ENCODE measurements at regions not wholly inside any gene's neighbourhood (a gene's known extent, or its start where the extent isn't known, plus 50 kb on each side); places are given as distances from the start of the nearest gene placed in this dataset.
A peak's percentile ranks its signal among the peaks of the same experiment; 100 is the strongest.
"Not testable (repeated sequence)": the region's sequence is repeated elsewhere in the genome, so short reads cannot be mapped to it uniquely, and the experiment has no call there.

DNA sequence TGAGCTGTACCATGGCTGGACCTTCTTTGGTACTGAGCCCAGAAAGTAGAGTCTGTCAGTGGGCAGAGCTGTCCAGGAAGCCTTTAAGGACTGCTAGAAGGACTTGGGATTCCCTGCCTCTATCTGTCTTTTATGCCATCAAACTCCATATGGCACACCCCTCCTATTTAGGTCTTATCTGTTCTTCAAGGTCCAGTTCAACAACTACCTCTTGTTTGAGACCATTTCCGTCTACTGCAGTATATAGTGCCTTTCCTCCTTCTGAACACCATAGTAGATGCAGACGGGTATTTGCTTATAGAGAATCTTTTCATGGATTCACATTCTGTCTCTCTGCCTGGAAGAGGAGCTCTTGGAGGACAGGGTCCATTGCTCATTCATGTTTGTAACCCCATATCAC lies 146.1 kb upstream of the IL1RAPL2 start:
- Histone ChIP-seq H3K36me3 (no peaks in the 10 kb centered on the region), H3K9me3 (no peaks in the 10 kb centered on the region), H3K27me3 (no peaks in the 10 kb centered on the region), H3K4me3 (no peak overlapping the region)
- DNase-seq: no peak

DNA sequence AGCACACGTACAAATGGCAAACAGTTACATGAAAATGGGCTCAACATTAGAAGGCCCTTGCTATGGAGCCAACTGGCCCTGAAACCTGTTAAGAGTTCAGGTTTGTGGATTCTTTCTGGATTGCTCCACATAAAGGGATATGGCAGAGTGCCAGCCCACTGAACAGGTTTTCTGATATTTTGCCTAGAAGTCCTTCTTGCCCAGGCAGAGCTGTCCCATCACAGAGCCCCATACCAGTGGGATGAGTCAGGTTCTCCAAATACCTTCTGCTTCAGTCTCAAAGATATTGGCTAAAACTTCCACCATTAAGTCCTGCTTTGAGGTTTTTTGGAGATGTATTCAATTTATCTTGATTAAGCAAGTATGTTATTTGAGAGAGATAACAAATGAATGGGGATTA lies 146.8 kb upstream of the IL1RAPL2 start:
- DNase-seq: peak; percentile 1

GRCh38 chrX:104411800-104412199 lies 154.2 kb upstream of the IL1RAPL2 start:
- Histone ChIP-seq H3K27me3 (no peaks in the 10 kb centered on the region), H3K4me3 (no peak overlapping the region), H3K36me3 (no peaks in the 10 kb centered on the region), H3K9me3 (no peaks in the 10 kb centered on the region)
- no peak for DNase-seq

More for the DNA sequence above, 146.8 kb upstream of the IL1RAPL2 start:
- no peaks in the 10 kb centered on the region for H3K36me3 ChIP-seq
- H3K27me3 ChIP-seq: no peaks in the 10 kb centered on the region
- H3K4me3 ChIP-seq: no peak overlapping the region
- H3K9me3 ChIP-seq: no peaks in the 10 kb centered on the region

DNA sequence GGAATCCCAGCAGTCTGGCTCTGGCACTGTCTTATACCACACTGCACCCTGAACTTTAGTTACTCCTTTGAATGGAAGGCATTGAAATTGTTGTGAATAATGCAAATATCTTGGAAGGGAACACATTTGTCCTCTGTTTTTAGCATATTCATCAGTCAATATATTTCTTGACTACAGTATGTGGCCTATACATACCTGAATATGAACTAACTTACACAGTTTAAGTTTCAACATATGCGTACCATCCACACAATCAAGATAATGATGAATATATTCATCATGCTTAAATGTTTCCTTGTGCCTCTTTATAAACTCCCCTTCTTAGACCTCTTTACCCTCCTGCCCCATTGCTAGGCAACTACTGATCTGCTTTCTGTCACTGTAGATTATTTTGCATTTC lies 145.7 kb upstream of the ESX1 start:
- Histone ChIP-seq H3K36me3 (no peaks in the 10 kb centered on the region), H3K9me3 (no peaks in the 10 kb centered on the region), H3K4me3 (no peak overlapping the region), H3K27me3 (no peaks in the 10 kb centered on the region)
- no peak for DNase-seq

GRCh38 chrX:104392350-104392749 lies 137.6 kb upstream of the ESX1 start:
- H3K36me3 ChIP-seq: no peaks in the 10 kb centered on the region
- H3K9me3 ChIP-seq: no peaks in the 10 kb centered on the region

DNA sequence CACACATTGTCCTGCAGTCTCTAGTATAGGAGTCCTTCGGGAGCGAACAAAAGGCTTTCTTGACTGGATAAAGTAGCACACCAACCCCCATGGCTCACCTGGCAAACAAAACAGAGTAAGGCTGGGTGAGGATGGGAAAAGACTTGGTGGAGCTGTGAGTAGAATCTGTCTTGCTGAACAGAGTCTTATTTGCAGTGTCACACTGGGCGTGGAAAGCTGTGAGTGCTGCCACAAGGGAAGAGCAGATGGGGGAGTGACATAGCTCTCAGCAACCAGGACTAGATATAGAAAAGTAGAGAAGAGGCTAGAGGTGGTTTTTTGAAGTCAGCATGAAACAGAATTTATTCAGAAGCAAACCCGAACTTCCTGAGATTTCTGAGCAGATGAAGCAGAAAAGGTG lies 137.2 kb upstream of the ESX1 start:
- H3K36me3 ChIP-seq: no peaks in the 10 kb centered on the region
- H3K4me3 ChIP-seq: no peak overlapping the region
- H3K27me3 ChIP-seq: no peaks in the 10 kb centered on the region
- no peak for DNase-seq
- no peaks in the 10 kb centered on the region for H3K9me3 ChIP-seq

More at GRCh38 chrX:104392350-104392749, 137.6 kb upstream of the ESX1 start:
- H3K27me3 ChIP-seq: no peaks in the 10 kb centered on the region
- no peak overlapping the region for H3K4me3 ChIP-seq
- DNase-seq: no peak

DNA sequence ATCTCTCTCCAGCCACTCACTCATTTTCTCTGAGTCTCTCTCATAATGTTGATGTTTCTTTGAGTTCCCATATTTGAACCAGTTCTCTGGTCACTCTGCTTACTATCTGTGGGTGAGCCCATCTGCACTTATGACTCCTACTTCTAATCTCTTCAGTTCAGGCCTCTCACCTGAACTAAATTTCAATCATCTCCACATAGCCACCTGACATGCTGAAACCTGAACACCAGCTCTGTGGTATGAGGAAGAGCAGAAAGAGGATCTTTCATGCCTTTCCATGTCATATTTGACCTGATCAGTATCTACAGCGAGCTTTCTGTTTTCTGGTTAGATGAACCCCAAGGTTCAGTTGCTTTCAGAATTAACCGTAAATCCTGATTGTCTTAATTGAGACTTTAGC lies 122.2 kb upstream of the ESX1 start:
- H3K27me3 ChIP-seq: no peaks in the 10 kb centered on the region
- H3K9me3 ChIP-seq: no peaks in the 10 kb centered on the region
- H3K4me3 ChIP-seq: no peak overlapping the region
- no peak for DNase-seq
- H3K36me3 ChIP-seq: no peaks in the 10 kb centered on the region

DNA sequence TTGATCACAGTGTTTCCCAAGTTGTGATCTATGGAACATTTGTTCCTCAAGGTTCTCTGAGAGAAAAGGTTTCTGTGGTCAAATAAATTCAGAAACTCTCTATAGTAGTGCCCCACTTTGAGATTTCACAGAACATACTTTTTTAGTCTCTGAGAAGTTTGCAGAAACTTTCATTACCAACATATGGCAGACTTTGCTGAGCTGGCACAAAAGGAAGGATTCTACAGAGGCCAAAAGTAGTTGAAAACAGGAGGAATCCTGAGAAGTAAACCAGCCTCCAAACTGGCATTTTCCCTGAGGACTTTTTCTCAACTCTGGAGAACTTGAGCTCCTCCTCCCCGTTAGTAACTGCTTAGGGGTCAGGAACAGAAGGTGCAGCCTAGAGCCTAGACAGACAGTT lies 117.8 kb upstream of the ESX1 start:
- Histone ChIP-seq H3K36me3 (no peaks in the 10 kb centered on the region), H3K9me3 (no peaks in the 10 kb centered on the region), H3K27me3 (no peaks in the 10 kb centered on the region), H3K4me3 (no peak overlapping the region)
- no peak for DNase-seq

- no peaks in the 10 kb centered on the region for H3K36me3 ChIP-seq
- peak; percentile 20 for DNase-seq
- no peaks in the 10 kb centered on the region for H3K9me3 ChIP-seq
- H3K27me3 ChIP-seq: no peaks in the 10 kb centered on the region
- no peak overlapping the region for H3K4me3 ChIP-seq
Measured at GRCh38 chrX:104370089-104370488, 115.4 kb upstream of the ESX1 start.

DNA sequence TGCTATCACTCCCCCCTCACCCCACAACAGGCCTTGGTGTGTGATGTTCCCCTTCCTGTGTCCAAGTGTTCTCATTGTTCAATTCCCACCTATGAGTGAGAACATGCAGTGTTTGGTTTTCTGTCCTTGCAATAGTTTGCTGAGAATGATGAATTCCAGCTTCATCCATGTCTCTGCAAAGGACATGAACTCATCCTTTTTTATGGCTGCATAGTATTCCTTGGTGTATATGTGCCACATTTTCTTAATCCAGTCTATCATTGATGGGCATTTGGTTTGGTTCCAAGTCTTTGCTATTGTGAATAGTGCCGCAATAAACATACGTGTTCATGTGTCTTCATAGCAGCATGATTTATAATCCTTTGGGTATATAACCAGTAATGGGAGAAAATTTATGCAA lies 106.0 kb upstream of the ESX1 start:
- not testable (repeated sequence) for DNase-seq, H3K9me3 ChIP-seq, H3K27me3 ChIP-seq, H3K36me3 ChIP-seq, H3K4me3 ChIP-seq

GRCh38 chrX:104359124-104359523 lies 104.4 kb upstream of the ESX1 start:
- Histone ChIP-seq H3K27me3 (no peaks in the 10 kb centered on the region), H3K4me3 (no peak overlapping the region), H3K36me3 (no peaks in the 10 kb centered on the region), H3K9me3 (no peaks in the 10 kb centered on the region)
- DNase-seq: no peak

- DNase-seq: peak; percentile 10
- Histone ChIP-seq H3K27me3 (no peaks in the 10 kb centered on the region), H3K36me3 (no peaks in the 10 kb centered on the region), H3K4me3 (no peak overlapping the region), H3K9me3 (no peaks in the 10 kb centered on the region)
Measured at GRCh38 chrX:104351173-104351769, 96.5 kb upstream of the ESX1 start.

DNA sequence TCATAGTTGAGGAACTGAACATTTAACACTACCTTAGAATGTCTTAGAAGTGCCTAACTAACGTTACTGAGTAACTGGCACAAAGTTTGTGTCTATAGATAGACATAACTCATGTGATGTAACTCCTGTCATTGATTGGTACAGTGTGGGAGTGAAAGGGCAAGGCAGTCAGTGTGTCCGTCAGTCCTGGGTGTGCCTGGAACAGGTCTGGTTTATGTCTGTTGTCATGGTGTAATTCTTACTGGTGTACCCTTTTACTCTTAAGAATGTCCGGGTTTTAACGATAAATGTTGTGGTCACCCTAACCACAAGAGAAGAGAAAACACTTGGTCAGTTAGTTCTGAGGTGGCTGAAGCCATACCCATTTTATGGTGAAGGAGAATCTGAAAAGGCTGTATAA lies 93.1 kb upstream of the ESX1 start:
- H3K36me3 ChIP-seq: no peaks in the 10 kb centered on the region
- no peaks in the 10 kb centered on the region for H3K9me3 ChIP-seq
- no peak for DNase-seq
- H3K27me3 ChIP-seq: no peaks in the 10 kb centered on the region
- H3K4me3 ChIP-seq: no peak overlapping the region

- no peaks in the 10 kb centered on the region for H3K27me3 ChIP-seq
- H3K36me3 ChIP-seq: no peaks in the 10 kb centered on the region
Measured at GRCh38 chrX:104343428-104344129, 88.8 kb upstream of the ESX1 start.

GRCh38 chrX:104342065-104342464 lies 87.3 kb upstream of the ESX1 start:
- H3K36me3 ChIP-seq: no peaks in the 10 kb centered on the region
- H3K4me3 ChIP-seq: no peak overlapping the region
- H3K27me3 ChIP-seq: no peaks in the 10 kb centered on the region
- no peaks in the 10 kb centered on the region for H3K9me3 ChIP-seq
- no peak for DNase-seq

More at GRCh38 chrX:104343428-104344129, 88.8 kb upstream of the ESX1 start:
- no peaks in the 10 kb centered on the region for H3K9me3 ChIP-seq
- DNase-seq: peak; percentile 11
- no peak overlapping the region for H3K4me3 ChIP-seq

- no peaks in the 10 kb centered on the region for H3K9me3 ChIP-seq
- H3K27me3 ChIP-seq: no peaks in the 10 kb centered on the region
- H3K36me3 ChIP-seq: no peaks in the 10 kb centered on the region
- no peak overlapping the region for H3K4me3 ChIP-seq
- no peak for DNase-seq
Measured at GRCh38 chrX:104335756-104336155, 81.0 kb upstream of the ESX1 start.

GRCh38 chrX:104334971-104335370 lies 80.2 kb upstream of the ESX1 start:
- H3K27me3 ChIP-seq: no peaks in the 10 kb centered on the region
- DNase-seq: no peak
- no peak overlapping the region for H3K4me3 ChIP-seq
- no peaks in the 10 kb centered on the region for H3K36me3 ChIP-seq
- no peaks in the 10 kb centered on the region for H3K9me3 ChIP-seq

GRCh38 chrX:104330966-104331365 lies 76.2 kb upstream of the ESX1 start:
- no peak for DNase-seq
- no peaks in the 10 kb centered on the region for H3K27me3 ChIP-seq
- no peaks in the 10 kb centered on the region for H3K9me3 ChIP-seq
- H3K4me3 ChIP-seq: no peak overlapping the region
- no peaks in the 10 kb centered on the region for H3K36me3 ChIP-seq

Data from MG63 (cell line).